H9 (cell line): ENCODE measurements at regions not wholly inside any gene's neighbourhood (a gene's known extent, or its start where the extent isn't known, plus 50 kb on each side); places are given as distances from the start of the nearest gene placed in this dataset.

ENCODE experiments used
- DNase-seq: peaks from one replicate; pipeline ENCODE4 v3.0.0-alpha.2; 2017
- H2AFZ ChIP-seq: one replicate; pipeline ENCODE4 v1.6.1; 2013; ENCODE audit warnings: mild to moderate bottlenecking, low read length, control low read depth, moderate library complexity
- H2AK5ac ChIP-seq: 2 replicates; pipeline ENCODE4 v1.6.1; 2013; ENCODE audit warnings: low read length, control low read depth, mixed read lengths; ENCODE audit not compliant: insufficient read length
- H2BK120ac ChIP-seq: one replicate; pipeline ENCODE4 v1.6.1; 2013; ENCODE audit warnings: low read depth, mild to moderate bottlenecking, low read length, control low read depth, inconsistent platforms; ENCODE audit not compliant: poor library complexity, severe bottlenecking
- H2BK12ac ChIP-seq: 2 replicates; pipeline ENCODE4 v1.6.1; 2013; ENCODE audit warnings: low read length, control low read depth, mixed read lengths, low read depth; ENCODE audit not compliant: insufficient read length
- H2BK15ac ChIP-seq: 2 replicates; pipeline ENCODE4 v1.6.1; 2013; ENCODE audit warnings: low read depth, low read length, control low read depth
- H2BK20ac ChIP-seq: one replicate; pipeline ENCODE4 v1.6.1; 2013; ENCODE audit warnings: low read depth, mild to moderate bottlenecking, low read length, control low read depth, inconsistent platforms; ENCODE audit not compliant: poor library complexity, severe bottlenecking
- H2BK5ac ChIP-seq: 2 replicates; pipeline ENCODE4 v1.6.1; 2013; ENCODE audit warnings: low read length, control low read depth, mixed read lengths; ENCODE audit not compliant: insufficient read length
- H3K14ac ChIP-seq: 2 replicates; pipeline ENCODE4 v1.6.1; 2013; ENCODE audit warnings: low read length, control low read depth; ENCODE audit not compliant: insufficient read depth
- H3K18ac ChIP-seq: 2 replicates; pipeline ENCODE4 v1.6.1; 2013; ENCODE audit warnings: low read depth, mild to moderate bottlenecking, mixed read lengths, low read length, control low read depth; ENCODE audit not compliant: insufficient read length
- H3K23ac ChIP-seq: 2 replicates; pipeline ENCODE4 v1.6.1; 2013; ENCODE audit warnings: low read length, control low read depth, mixed read lengths, low read depth; ENCODE audit not compliant: insufficient read length
- H3K23me2 ChIP-seq: 2 replicates; pipeline ENCODE4 v1.6.1; 2013; ENCODE audit warnings: low read depth, mild to moderate bottlenecking, mixed read lengths, low read length, control low read depth; ENCODE audit not compliant: insufficient read length, poor library complexity, severe bottlenecking
- H3K27ac ChIP-seq: 2 replicates; pipeline ENCODE4 v1.5.1; 2013; ENCODE audit warnings: low read length, control low read depth, mixed read lengths, low read depth; ENCODE audit not compliant: insufficient read length
- H3K27me3 ChIP-seq: 2 replicates; pipeline ENCODE4 v1.6.1; 2013; ENCODE audit warnings: low read length, control low read depth, inconsistent platforms; ENCODE audit not compliant: insufficient read depth
- H3K4ac ChIP-seq: 2 replicates; pipeline ENCODE4 v1.6.1; 2013; ENCODE audit warnings: low read depth, mild to moderate bottlenecking, control low read depth, inconsistent platforms, low read length, moderate library complexity
- H3K4me1 ChIP-seq: 2 replicates; pipeline ENCODE4 v1.6.1; 2013; ENCODE audit warnings: low read length, control low read depth, inconsistent platforms; ENCODE audit not compliant: insufficient read depth
- H3K4me2 ChIP-seq: 2 replicates; pipeline ENCODE4 v1.6.1; 2013; ENCODE audit warnings: low read length, control low read depth, mixed read lengths; ENCODE audit not compliant: insufficient read length, insufficient read depth
- H3K56ac ChIP-seq: 2 replicates; pipeline ENCODE4 v1.6.1; 2013; ENCODE audit warnings: low read depth, mild to moderate bottlenecking, mixed read lengths, low read length, control low read depth; ENCODE audit not compliant: insufficient read length
- H3K79me1 ChIP-seq: 2 replicates; pipeline ENCODE4 v1.6.1; 2013; ENCODE audit warnings: low read depth, mild to moderate bottlenecking, moderate library complexity, low read length, control low read depth, inconsistent platforms; ENCODE audit not compliant: insufficient read depth, poor library complexity, severe bottlenecking
- H3K79me2 ChIP-seq: 2 replicates; pipeline ENCODE4 v1.6.1; 2013; ENCODE audit warnings: low read length, control low read depth, inconsistent platforms; ENCODE audit not compliant: insufficient read depth
- H3K9ac ChIP-seq: 2 replicates; pipeline ENCODE4 v1.6.1; 2013; ENCODE audit warnings: low read length, control low read depth, mixed read lengths; ENCODE audit not compliant: insufficient read length; ENCODE audit errors: extremely low read depth
- H3K9me3 ChIP-seq: one replicate; pipeline ENCODE4 v1.6.1; 2013; ENCODE audit warnings: low read depth, low read length, inconsistent platforms; ENCODE audit not compliant: control insufficient read depth
- H3T11ph ChIP-seq: one replicate; pipeline ENCODE4 v1.6.1; 2013; ENCODE audit warnings: mild to moderate bottlenecking, low read length, control low read depth, inconsistent platforms
- H4K20me1 ChIP-seq: one replicate; pipeline ENCODE4 v1.6.1; 2013; ENCODE audit not compliant: control insufficient read depth, insufficient read length, insufficient read depth
- H4K5ac ChIP-seq: 2 replicates; pipeline ENCODE4 v1.6.1; 2013; ENCODE audit warnings: low read depth, mild to moderate bottlenecking, mixed read lengths, low read length, control low read depth; ENCODE audit not compliant: insufficient read length
- H4K8ac ChIP-seq: replicated peaks from 2 replicates; pipeline ENCODE4 v1.6.1; 2013; ENCODE audit warnings: low read length, control low read depth, mixed read lengths, low read depth; ENCODE audit not compliant: insufficient read length
- H4K91ac ChIP-seq: 2 replicates; pipeline ENCODE4 v1.6.1; 2013; ENCODE audit warnings: low read depth, mild to moderate bottlenecking, moderate library complexity, mixed read lengths, low read length, control low read depth; ENCODE audit not compliant: insufficient read length
- H3K27ac Mint-ChIP-seq, 3 experiments: 2 replicates in 2 of 3; 3 replicates in 1 of 3; pipeline ENCODE4 v1.8.0; 2020 to 2021; ENCODE audit warnings: mixed read lengths in 3 of 3, mild to moderate bottlenecking in 1 of 3, moderate library complexity in 1 of 3
- H3K27me3 Mint-ChIP-seq: 2 replicates; pipeline ENCODE4 v1.8.0; 2021; ENCODE audit warnings: low read depth, mild to moderate bottlenecking, moderate library complexity, mixed read lengths
- H3K36me3 Mint-ChIP-seq, 3 experiments: 2 replicates in 2 of 3; 3 replicates in 1 of 3; pipeline ENCODE4 v1.8.0; 2020 to 2021; ENCODE audit warnings: low read depth in 3 of 3, mixed read lengths in 3 of 3; ENCODE audit not compliant: insufficient read depth in 1 of 3
- H3K4me1 Mint-ChIP-seq, 2 experiments: 2 replicates each; pipeline ENCODE4 v1.8.0; 2020; ENCODE audit warnings: mixed read lengths in 2 of 2
- H3K4me3 Mint-ChIP-seq, 2 experiments: 2 replicates in 1 of 2; 3 replicates in 1 of 2; pipeline ENCODE4 v1.8.0; 2020 to 2021; ENCODE audit warnings: mild to moderate bottlenecking in 2 of 2, mixed read lengths in 2 of 2, moderate library complexity in 1 of 2
- H3K9me3 Mint-ChIP-seq, 2 experiments: 2 replicates in 1 of 2; 3 replicates in 1 of 2; pipeline ENCODE4 v1.8.0; 2020; ENCODE audit warnings: mild to moderate bottlenecking in 2 of 2, mixed read lengths in 2 of 2, moderate library complexity in 1 of 2
- WGBS: extraction: QIAGEN DNeasy Blood & Tissue Kit; methylation state at CpG from one replicate; pipeline ENCODE4 v1.1.7; 2013; ENCODE audit warnings: missing lambda C conversion rate, low lambda C conversion rate, mixed read lengths; ENCODE audit not compliant: insufficient read length; ENCODE audit errors: extremely low coverage; 5-methylcytosine and 5-hydroxymethylcytosine counted together
- TF ChIP-seq, protein P1 (sequence below): fragments of 200-600 bp; sonication (generic); conservative IDR thresholded peaks from 3 replicates; pipeline ENCODE4 v1.8.0; 2021; ENCODE audit warnings: antibody characterized with exemption, mild to moderate bottlenecking

DNA sequence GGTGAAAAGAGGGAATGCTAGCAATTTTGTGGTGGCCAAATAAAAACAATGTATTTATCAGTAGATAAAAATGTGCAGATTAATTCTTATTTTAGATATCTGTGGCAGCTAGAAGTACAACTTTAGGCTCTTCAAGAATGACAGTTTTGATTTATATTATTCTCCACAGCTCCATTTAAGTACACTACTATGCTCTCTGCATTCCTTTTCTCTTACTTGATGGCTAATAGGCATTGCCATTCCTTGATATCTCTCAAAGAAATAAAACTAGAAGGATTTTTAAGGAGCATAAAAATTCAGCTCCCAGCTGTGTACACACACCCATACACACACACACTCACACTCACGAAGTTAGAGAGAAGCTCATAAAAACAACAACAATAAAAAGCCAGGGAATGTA is 59.4 kb upstream of the H2AZ1 start:
- Mint-ChIP-seq H3K27ac (no peak overlapping the region), H3K27me3 (peaks cover 2% of the 10 kb centered on the region; the same call in 1 of the 2 replicates), H3K36me3 (peaks cover 0 to 17% (median 1%) of the 10 kb centered on the region in 3 experiments; a peak in 4 of 7 replicates), H3K4me3 (no peak overlapping the region), H3K4me1 (peaks cover 7 to 11% of the 10 kb centered on the region in 2 experiments), H3K9me3 (peaks cover 5 to 12% of the 10 kb centered on the region in 2 experiments)
- Histone ChIP-seq H2BK120ac (no peak overlapping the region), H3T11ph (no peak overlapping the region), H3K23ac (no peak overlapping the region), H3K56ac (no peak overlapping the region), H3K4ac (no peak overlapping the region), H2BK20ac (no peak overlapping the region), H2BK15ac (no peak overlapping the region), H4K20me1 (no peaks in the 10 kb centered on the region), H3K79me2 (no peaks in the 10 kb centered on the region), H3K4me2 (no peak overlapping the region), H3K23me2 (no peaks in the 10 kb centered on the region), H3K9me3 (no peaks in the 10 kb centered on the region), H3K27ac (no peak overlapping the region), H3K27me3 (no peaks in the 10 kb centered on the region), H4K5ac (no peak overlapping the region), H2BK12ac (no peak overlapping the region), H3K9ac (no peak overlapping the region), H3K4me1 (no peaks in the 10 kb centered on the region), H4K8ac (no peak overlapping the region), H3K79me1 (no peaks in the 10 kb centered on the region), H2BK5ac (no peak overlapping the region), H2AK5ac (no peak overlapping the region), H4K91ac (no peak overlapping the region), H3K18ac (no peak overlapping the region), H3K14ac (no peak overlapping the region), H2AFZ (no peak overlapping the region)
- TF ChIP-seq, protein P1, sequence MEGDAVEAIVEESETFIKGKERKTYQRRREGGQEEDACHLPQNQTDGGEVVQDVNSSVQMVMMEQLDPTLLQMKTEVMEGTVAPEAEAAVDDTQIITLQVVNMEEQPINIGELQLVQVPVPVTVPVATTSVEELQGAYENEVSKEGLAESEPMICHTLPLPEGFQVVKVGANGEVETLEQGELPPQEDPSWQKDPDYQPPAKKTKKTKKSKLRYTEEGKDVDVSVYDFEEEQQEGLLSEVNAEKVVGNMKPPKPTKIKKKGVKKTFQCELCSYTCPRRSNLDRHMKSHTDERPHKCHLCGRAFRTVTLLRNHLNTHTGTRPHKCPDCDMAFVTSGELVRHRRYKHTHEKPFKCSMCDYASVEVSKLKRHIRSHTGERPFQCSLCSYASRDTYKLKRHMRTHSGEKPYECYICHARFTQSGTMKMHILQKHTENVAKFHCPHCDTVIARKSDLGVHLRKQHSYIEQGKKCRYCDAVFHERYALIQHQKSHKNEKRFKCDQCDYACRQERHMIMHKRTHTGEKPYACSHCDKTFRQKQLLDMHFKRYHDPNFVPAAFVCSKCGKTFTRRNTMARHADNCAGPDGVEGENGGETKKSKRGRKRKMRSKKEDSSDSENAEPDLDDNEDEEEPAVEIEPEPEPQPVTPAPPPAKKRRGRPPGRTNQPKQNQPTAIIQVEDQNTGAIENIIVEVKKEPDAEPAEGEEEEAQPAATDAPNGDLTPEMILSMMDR, result no peak
- DNase-seq, result no peak
- WGBS, result no CpG with 5 or more reads among the region's 1 CpG
